ENCODE measurements at regions not wholly inside any gene's neighbourhood (a gene's known extent, or its start where the extent isn't known, plus 50 kb on each side); places are given as distances from the start of the nearest gene placed in this dataset.

DNA sequence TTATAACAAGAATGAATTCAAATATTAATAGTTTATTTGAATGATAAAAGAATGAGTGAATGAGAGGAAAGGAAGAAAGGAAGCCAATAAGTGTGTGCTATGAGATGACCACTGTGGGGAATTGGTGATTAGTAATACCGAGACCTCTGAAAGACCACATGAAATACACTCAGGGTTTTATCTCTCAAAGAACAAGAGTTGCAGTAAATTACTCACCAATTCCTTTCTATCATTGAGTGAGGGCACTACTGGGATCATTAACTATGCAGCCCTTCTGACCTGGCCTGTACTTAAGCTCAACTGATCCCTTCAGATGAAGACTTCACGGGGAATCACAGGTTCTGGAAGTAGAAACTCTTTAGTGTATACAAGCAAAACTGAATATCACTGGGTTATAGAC, 1636.1 kb downstream of the SLITRK5 start:
- H3K36me3 ChIP-seq (ENCODE audit: control insufficient read depth in 1 of 2, insufficient read depth in 2 of 2, low read length in 2 of 2): no peaks in the 10 kb centered on the region
- ATAC-seq (no peak), DNase-seq (ENCODE audit: low read depth, low spot score) (no peak)
- no peak overlapping the region for H3K4me2 ChIP-seq (ENCODE audit: low read length)
- no peaks in the 10 kb centered on the region for H3K27me3 ChIP-seq (ENCODE audit: insufficient read depth, low read length)
- BruUV-seq (replicated peaks): no TSS peak
- H2AFZ ChIP-seq (ENCODE audit: low read depth, low read length, poor library complexity, severe bottlenecking): no peak overlapping the region
- no peak overlapping the region for H3K4me3 ChIP-seq (replicated peaks in 1 of 2; ENCODE audit: low read depth in 1 of 2, low read length in 2 of 2)
- ChIA-PET POLR2A (no interaction called here), CTCF (no interaction called here), RAD21 (ENCODE audit: low non-redundant PET in 1 of 2, low total read pairs in 2 of 2, uncharacterized antibody in 2 of 2, unreplicated experiment in 2 of 2) (no interaction called here)
- no peaks in the 10 kb centered on the region for H3K79me2 ChIP-seq (ENCODE audit: insufficient read depth, low read length)
- H3K4me1 ChIP-seq (ENCODE audit: control insufficient read depth in 1 of 2, insufficient read depth in 2 of 2, low read length in 2 of 2): no peaks in the 10 kb centered on the region
- H3K9me2 ChIP-seq (ENCODE audit: insufficient read depth): no peaks in the 10 kb centered on the region
- H3K9me3 ChIP-seq (ENCODE audit: control insufficient read depth in 1 of 2, insufficient read depth in 1 of 2, low read depth in 1 of 2, low read length in 2 of 2): no peaks in the 10 kb centered on the region
- no peak overlapping the region for H3K9ac ChIP-seq (ENCODE audit: low read length)
- no peak overlapping the region for H3K27ac ChIP-seq (ENCODE audit: low read depth, low read length)
- no peaks in the 10 kb centered on the region for H4K20me1 ChIP-seq (ENCODE audit: insufficient read depth)
- TF ChIP-seq SIN3A (IDR thresholded peaks at IDR 0.05; ENCODE audit: low read depth) (no peak), CBX3 (IDR thresholded peaks at IDR 0.05; ENCODE audit: low read depth) (no peak)
- intact Hi-C loops (cut with micrococcal nuclease): no loop called here

- no peaks in the 10 kb centered on the region for H3K36me3 ChIP-seq (ENCODE audit: control insufficient read depth in 1 of 2, insufficient read depth in 2 of 2, low read length in 2 of 2)
- RAD21 ChIA-PET (ENCODE audit: low non-redundant PET in 1 of 2, low total read pairs in 2 of 2, uncharacterized antibody in 2 of 2, unreplicated experiment in 2 of 2): no interaction called here
- no peak overlapping the region for H3K9ac ChIP-seq (ENCODE audit: low read length)
- no peak overlapping the region for H3K4me3 ChIP-seq (replicated peaks in 1 of 2; ENCODE audit: low read depth in 1 of 2, low read length in 2 of 2)
- no peaks in the 10 kb centered on the region; a peak in 1 of 4 replicates for H3K9me3 ChIP-seq (ENCODE audit: control insufficient read depth in 1 of 2, insufficient read depth in 1 of 2, low read depth in 1 of 2, low read length in 2 of 2)
- no peaks in the 10 kb centered on the region for H3K4me1 ChIP-seq (ENCODE audit: control insufficient read depth in 1 of 2, insufficient read depth in 2 of 2, low read length in 2 of 2)
- no peak overlapping the region for H2AFZ ChIP-seq (ENCODE audit: low read depth, low read length, poor library complexity, severe bottlenecking)
- H3K4me2 ChIP-seq (ENCODE audit: low read length): no peak overlapping the region
- H3K27me3 ChIP-seq (ENCODE audit: insufficient read depth, low read length): no peaks in the 10 kb centered on the region
- H3K9me2 ChIP-seq (ENCODE audit: insufficient read depth): no peaks in the 10 kb centered on the region
- no peak overlapping the region for H3K27ac ChIP-seq (ENCODE audit: low read depth, low read length)
- no TSS peak for BruUV-seq (replicated peaks)
- POLR2A ChIA-PET: no interaction called here
- DNase-seq (ENCODE audit: low read depth, low spot score): no peak
- TF ChIP-seq JUND (IDR thresholded peaks at IDR 0.05) (no peak), CBX3 (IDR thresholded peaks at IDR 0.05; ENCODE audit: low read depth) (no peak), EZH2 (IDR thresholded peaks at IDR 0.05) (no peak), ELF1 (IDR thresholded peaks at IDR 0.05; ENCODE audit: borderline replicate concordance, low read depth) (no peak), MAX (IDR thresholded peaks at IDR 0.05) (no peak), RAD21 (IDR thresholded peaks at IDR 0.05; ENCODE audit: low read depth) (no peak)
- no peak for ATAC-seq
- H4K20me1 ChIP-seq (ENCODE audit: insufficient read depth): no peaks in the 10 kb centered on the region
- CTCF ChIA-PET: no interaction called here
- intact Hi-C loops (cut with micrococcal nuclease): no loop called here
- no peaks in the 10 kb centered on the region for H3K79me2 ChIP-seq (ENCODE audit: insufficient read depth, low read length)
Observed at GRCh38 chr13:89310943-89311672, 1639.9 kb downstream of the SLITRK5 start.

All from HCT116 (cell line).